Liver (tissue), 8 donors: ENCODE measurements at regions not wholly inside any gene's neighbourhood (a gene's known extent, or its start where the extent isn't known, plus 50 kb on each side); places are given as distances from the start of the nearest gene placed in this dataset.

Experiments
- DNase-seq: peaks from one replicate; pipeline ENCODE4 v3.0.0-alpha.2; 2017; ENCODE audit warnings: low spot score
- H3K27ac ChIP-seq, 2 donors: one replicate each; pipeline ENCODE4 v1.7.0; 2013; ENCODE audit warnings: inconsistent platforms in 2 of 2, low read length in 2 of 2, control low read depth in 1 of 2, low read depth in 1 of 2, mild to moderate bottlenecking in 1 of 2
- H3K27me3 ChIP-seq, 4 donors: one replicate each; pipeline versions ENCODE4 v1.6.1 to v1.7.0; 2013; ENCODE audit warnings: low read length in 3 of 4, inconsistent platforms in 1 of 4, mild to moderate bottlenecking in 1 of 4, moderate library complexity in 1 of 4; ENCODE audit not compliant: control insufficient read depth in 4 of 4, insufficient read depth in 4 of 4
- H3K36me3 ChIP-seq, 4 donors: one replicate each; pipeline versions ENCODE4 v1.6.1 to v1.7.0; 2013; ENCODE audit warnings: low read length in 3 of 4, mild to moderate bottlenecking in 3 of 4, low read depth in 1 of 4, moderate library complexity in 1 of 4; ENCODE audit not compliant: control insufficient read depth in 4 of 4, insufficient read depth in 3 of 4
- H3K4me1 ChIP-seq, 4 donors: one replicate each; pipeline versions ENCODE4 v1.6.1 to v1.7.0; 2013; ENCODE audit warnings: low read length in 3 of 4, mild to moderate bottlenecking in 3 of 4, moderate library complexity in 1 of 4; ENCODE audit not compliant: control insufficient read depth in 4 of 4, insufficient read depth in 4 of 4
- H3K4me3 ChIP-seq, 3 donors: one replicate each; pipeline versions ENCODE4 v1.6.1 to v1.7.0; 2013; ENCODE audit warnings: low read length in 3 of 3, control low read depth in 1 of 3, low read depth in 1 of 3, mild to moderate bottlenecking in 1 of 3
- H3K9ac ChIP-seq, 2 donors: one replicate each; pipeline ENCODE4 v1.7.0; 2013; ENCODE audit warnings: low read length in 2 of 2, mild to moderate bottlenecking in 2 of 2, moderate library complexity in 2 of 2, control low read depth in 1 of 2, low read depth in 1 of 2
- H3K9me3 ChIP-seq, 4 donors: one replicate each; pipeline versions ENCODE4 v1.6.1 to v1.7.0; 2013; ENCODE audit warnings: low read length in 3 of 4; ENCODE audit not compliant: control insufficient read depth in 4 of 4
- EGR1 ChIP-seq, 2 donors: IDR thresholded peaks; 2 replicates each; pipeline ENCODE4 v1.6.1; 2016 to 2018; ENCODE audit warnings: antibody characterized with exemption in 2 of 2, low read depth in 2 of 2
- FOXA1 ChIP-seq: IDR thresholded peaks from 2 replicates; pipeline ENCODE4 v1.6.1; 2016; ENCODE audit warnings: antibody characterized with exemption
- FOXA2 ChIP-seq: IDR thresholded peaks from 2 replicates; pipeline ENCODE4 v1.6.1; 2016; ENCODE audit warnings: antibody characterized with exemption
- HNF4A ChIP-seq, 2 donors: conservative IDR thresholded peaks; 2 replicates each; pipeline ENCODE4 v1.6.1; 2016; ENCODE audit warnings: antibody characterized with exemption in 2 of 2, mild to moderate bottlenecking in 2 of 2
- HNF4G ChIP-seq: IDR thresholded peaks from 2 replicates; pipeline ENCODE4 v1.6.1; 2016; ENCODE audit warnings: antibody characterized with exemption
- JUND ChIP-seq, 2 donors: IDR thresholded peaks; 2 replicates each; pipeline ENCODE4 v1.6.1; 2016; ENCODE audit warnings: antibody characterized with exemption in 2 of 2
- NR2F2 ChIP-seq: IDR thresholded peaks from 2 replicates; pipeline ENCODE4 v1.6.1; 2016; ENCODE audit warnings: antibody characterized with exemption
- RAD21 ChIP-seq, 2 donors: IDR thresholded peaks; 2 replicates each; pipeline ENCODE4 v1.6.1; 2016; ENCODE audit warnings: antibody characterized with exemption in 2 of 2, mild to moderate bottlenecking in 2 of 2
- RXRA ChIP-seq, 2 donors: IDR thresholded peaks; 2 replicates each; pipeline ENCODE4 v1.6.1; 2017 to 2018; ENCODE audit warnings: antibody characterized with exemption in 2 of 2, mild to moderate bottlenecking in 1 of 2
- SP1 ChIP-seq: IDR thresholded peaks from 2 replicates; pipeline ENCODE4 v1.6.1; 2018; ENCODE audit warnings: antibody characterized with exemption, mild to moderate bottlenecking
- TAF1 ChIP-seq: conservative IDR thresholded peaks from 2 replicates; pipeline ENCODE4 v1.6.1; 2016; ENCODE audit warnings: antibody characterized with exemption, mild to moderate bottlenecking
- YY1 ChIP-seq: IDR thresholded peaks from 2 replicates; pipeline ENCODE4 v1.6.1; 2016; ENCODE audit warnings: antibody characterized with exemption, mild to moderate bottlenecking
- WGBS: extraction: QIAGEN DNeasy Blood & Tissue Kit; methylation state at CpG from one replicate; pipeline ENCODE4 v1.1.7; 2013; 5-methylcytosine and 5-hydroxymethylcytosine counted together
- TF ChIP-seq, protein P1 (sequence below): fragments of 150-350 bp; IDR thresholded peaks from 2 replicates; pipeline ENCODE4 v1.5.1; 2017; ENCODE audit warnings: improper control_type of control experiment, low read depth, low read length; ENCODE audit not compliant: missing input control
- TF ChIP-seq, protein P2 (sequence below): IDR thresholded peaks from 2 replicates; pipeline ENCODE4 v1.6.1; 2016; ENCODE audit warnings: antibody characterized with exemption
- TF ChIP-seq, protein P3 (sequence below): IDR thresholded peaks from 2 replicates; pipeline ENCODE4 v1.6.1; 2016; ENCODE audit warnings: antibody characterized with exemption
- TF ChIP-seq, protein P4 (sequence below): IDR thresholded peaks from 2 replicates; pipeline ENCODE4 v1.6.1; 2016; ENCODE audit warnings: antibody characterized with exemption
- donor health status: healthy.
- donor health status: healthy.
- donor health status: healthy.
- donor health status: healthy.
- donor health status: healthy.

DNA sequence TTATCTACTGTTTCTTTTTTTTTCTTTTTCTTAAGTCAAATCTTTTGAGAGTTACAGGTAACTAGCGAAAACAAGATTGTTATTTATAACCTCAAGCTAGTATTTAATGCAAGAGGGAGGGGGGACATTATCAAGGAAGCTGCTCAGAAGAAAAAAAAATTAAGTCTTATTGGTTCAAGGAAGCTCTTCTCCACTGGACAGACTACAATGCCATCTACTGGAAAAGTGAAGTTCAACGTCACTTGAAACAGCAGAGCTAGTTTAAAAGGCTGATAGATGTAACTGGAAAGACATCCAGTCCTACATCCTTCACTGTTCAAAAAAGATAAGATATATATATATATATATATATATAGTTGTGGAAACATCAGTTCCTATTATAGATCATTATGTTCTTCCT, 418.0 kb upstream of the PSMD7 start:
- DNase-seq: no peak
- no peak overlapping the region for H3K27ac ChIP-seq
- H3K4me3 ChIP-seq: no peak overlapping the region
- H3K4me1 ChIP-seq: no peaks in the 10 kb centered on the region
- 13% methylated on average over 2 of the region's 2 CpGs for WGBS
- H3K36me3 ChIP-seq: no peaks in the 10 kb centered on the region
- no peaks in the 10 kb centered on the region for H3K9me3 ChIP-seq
- TF ChIP-seq RAD21 (IDR thresholded peaks at IDR 0.05) (peak; percentile 82 to 83), TAF1 (no peak)
- TF ChIP-seq, protein P1, sequence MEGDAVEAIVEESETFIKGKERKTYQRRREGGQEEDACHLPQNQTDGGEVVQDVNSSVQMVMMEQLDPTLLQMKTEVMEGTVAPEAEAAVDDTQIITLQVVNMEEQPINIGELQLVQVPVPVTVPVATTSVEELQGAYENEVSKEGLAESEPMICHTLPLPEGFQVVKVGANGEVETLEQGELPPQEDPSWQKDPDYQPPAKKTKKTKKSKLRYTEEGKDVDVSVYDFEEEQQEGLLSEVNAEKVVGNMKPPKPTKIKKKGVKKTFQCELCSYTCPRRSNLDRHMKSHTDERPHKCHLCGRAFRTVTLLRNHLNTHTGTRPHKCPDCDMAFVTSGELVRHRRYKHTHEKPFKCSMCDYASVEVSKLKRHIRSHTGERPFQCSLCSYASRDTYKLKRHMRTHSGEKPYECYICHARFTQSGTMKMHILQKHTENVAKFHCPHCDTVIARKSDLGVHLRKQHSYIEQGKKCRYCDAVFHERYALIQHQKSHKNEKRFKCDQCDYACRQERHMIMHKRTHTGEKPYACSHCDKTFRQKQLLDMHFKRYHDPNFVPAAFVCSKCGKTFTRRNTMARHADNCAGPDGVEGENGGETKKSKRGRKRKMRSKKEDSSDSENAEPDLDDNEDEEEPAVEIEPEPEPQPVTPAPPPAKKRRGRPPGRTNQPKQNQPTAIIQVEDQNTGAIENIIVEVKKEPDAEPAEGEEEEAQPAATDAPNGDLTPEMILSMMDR: peak; percentile 45
- peaks cover 0 to 7% (median 2%) of the 10 kb centered on the region in 4 donors for H3K27me3 ChIP-seq
- H3K9ac ChIP-seq: no peak overlapping the region

DNA sequence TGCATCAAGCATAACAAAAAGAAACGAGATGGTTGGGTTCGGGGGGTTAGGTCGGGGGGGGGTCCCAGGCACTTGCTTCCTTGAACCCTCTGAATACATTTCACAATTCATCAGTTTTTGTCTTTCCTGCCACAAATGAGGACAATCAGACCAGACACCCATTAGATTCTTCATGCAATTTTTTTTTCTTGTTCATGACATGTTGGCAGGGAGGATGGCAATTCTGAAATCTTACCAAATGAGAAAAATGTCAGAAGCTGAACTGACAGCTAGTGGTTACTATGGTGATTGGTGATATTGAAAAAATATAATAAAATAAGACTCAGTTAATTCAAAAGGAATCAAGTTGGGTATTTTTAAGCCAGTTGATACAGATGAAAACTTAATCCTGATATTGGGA, 419.5 kb upstream of the PSMD7 start:
- Histone ChIP-seq H3K4me3 (no peak overlapping the region), H3K27ac (no peak overlapping the region), H3K36me3 (no peaks in the 10 kb centered on the region), H3K4me1 (no peaks in the 10 kb centered on the region), H3K9me3 (no peaks in the 10 kb centered on the region), H3K9ac (no peak overlapping the region), H3K27me3 (peaks cover 0 to 7% (median 2%) of the 10 kb centered on the region in 4 donors)
- 35% methylated on average over 3 of the region's 3 CpGs for WGBS
- no peak for TF ChIP-seq RXRA (IDR thresholded peaks at IDR 0.05)
- no peak for TF ChIP-seq EGR1 (IDR thresholded peaks at IDR 0.05; ENCODE audit: low read depth in 2 of 2)
- TF ChIP-seq, protein P2, sequence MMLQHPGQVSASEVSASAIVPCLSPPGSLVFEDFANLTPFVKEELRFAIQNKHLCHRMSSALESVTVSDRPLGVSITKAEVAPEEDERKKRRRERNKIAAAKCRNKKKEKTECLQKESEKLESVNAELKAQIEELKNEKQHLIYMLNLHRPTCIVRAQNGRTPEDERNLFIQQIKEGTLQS: no peak
- no peak for TF ChIP-seq HNF4G
- TF ChIP-seq FOXA2: no peak
- no peak for DNase-seq

DNA sequence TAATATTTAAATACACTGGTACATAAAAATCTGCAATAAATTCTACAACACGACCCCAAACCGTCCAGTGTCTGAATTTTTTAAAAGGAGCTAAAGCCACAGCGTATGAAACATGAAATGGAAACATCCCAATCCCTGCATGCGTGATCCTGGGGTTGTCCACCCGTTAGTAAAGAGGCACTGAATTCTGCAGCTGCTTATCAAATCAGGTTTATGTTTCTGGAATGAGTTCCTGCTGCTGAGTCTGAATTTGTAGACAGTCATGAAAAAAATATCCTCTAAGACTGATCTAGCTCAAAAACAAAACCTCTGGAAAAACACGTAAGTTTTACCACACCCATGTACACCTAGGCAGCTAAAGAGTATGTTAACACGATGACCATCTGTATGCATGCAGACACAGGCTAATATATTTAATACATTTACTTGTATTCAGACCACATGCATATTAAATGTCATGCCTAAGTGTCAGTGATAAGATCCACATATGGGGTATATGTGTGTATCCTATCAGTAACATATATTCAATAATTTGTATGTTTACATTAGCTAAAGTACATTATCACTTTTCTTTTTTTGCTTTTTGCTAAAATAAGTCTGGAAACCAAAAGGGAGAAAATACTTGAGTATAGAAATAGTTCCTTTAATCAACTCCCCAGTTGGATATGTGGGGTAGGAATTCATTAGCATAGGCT, 420.5 kb upstream of the PSMD7 start:
- H3K27ac ChIP-seq: no peak overlapping the region
- no peak overlapping the region for H3K4me3 ChIP-seq
- WGBS: 70% methylated on average over 7 of the region's 7 CpGs
- no peaks in the 10 kb centered on the region for H3K4me1 ChIP-seq
- peaks cover 0 to 7% (median 2%) of the 10 kb centered on the region in 4 donors for H3K27me3 ChIP-seq
- no peaks in the 10 kb centered on the region for H3K9me3 ChIP-seq
- H3K9ac ChIP-seq: no peak overlapping the region
- no peaks in the 10 kb centered on the region for H3K36me3 ChIP-seq
- DNase-seq: no peak
- TF ChIP-seq, protein P1: no peak
- TF ChIP-seq YY1: no peak
- no peak for TF ChIP-seq FOXA1
- no peak for TF ChIP-seq NR2F2
- no peak for TF ChIP-seq SP1
- no peak for TF ChIP-seq HNF4A (conservative IDR thresholded peaks at IDR 0.05)
- no peak for TF ChIP-seq JUND (IDR thresholded peaks at IDR 0.05)
- no peak for TF ChIP-seq FOXA2
- TF ChIP-seq, protein P3, sequence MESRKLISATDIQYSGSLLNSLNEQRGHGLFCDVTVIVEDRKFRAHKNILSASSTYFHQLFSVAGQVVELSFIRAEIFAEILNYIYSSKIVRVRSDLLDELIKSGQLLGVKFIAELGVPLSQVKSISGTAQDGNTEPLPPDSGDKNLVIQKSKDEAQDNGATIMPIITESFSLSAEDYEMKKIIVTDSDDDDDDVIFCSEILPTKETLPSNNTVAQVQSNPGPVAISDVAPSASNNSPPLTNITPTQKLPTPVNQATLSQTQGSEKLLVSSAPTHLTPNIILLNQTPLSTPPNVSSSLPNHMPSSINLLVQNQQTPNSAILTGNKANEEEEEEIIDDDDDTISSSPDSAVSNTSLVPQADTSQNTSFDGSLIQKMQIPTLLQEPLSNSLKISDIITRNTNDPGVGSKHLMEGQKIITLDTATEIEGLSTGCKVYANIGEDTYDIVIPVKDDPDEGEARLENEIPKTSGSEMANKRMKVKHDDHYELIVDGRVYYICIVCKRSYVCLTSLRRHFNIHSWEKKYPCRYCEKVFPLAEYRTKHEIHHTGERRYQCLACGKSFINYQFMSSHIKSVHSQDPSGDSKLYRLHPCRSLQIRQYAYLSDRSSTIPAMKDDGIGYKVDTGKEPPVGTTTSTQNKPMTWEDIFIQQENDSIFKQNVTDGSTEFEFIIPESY: no peak
- TF ChIP-seq RXRA (IDR thresholded peaks at IDR 0.05): no peak
- TF ChIP-seq, protein P4, sequence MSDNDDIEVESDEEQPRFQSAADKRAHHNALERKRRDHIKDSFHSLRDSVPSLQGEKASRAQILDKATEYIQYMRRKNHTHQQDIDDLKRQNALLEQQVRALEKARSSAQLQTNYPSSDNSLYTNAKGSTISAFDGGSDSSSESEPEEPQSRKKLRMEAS: no peak
